ENCODE measurements at regions not wholly inside any gene's neighbourhood (a gene's known extent, or its start where the extent isn't known, plus 50 kb on each side); places are given as distances from the start of the nearest gene placed in this dataset.

DNA sequence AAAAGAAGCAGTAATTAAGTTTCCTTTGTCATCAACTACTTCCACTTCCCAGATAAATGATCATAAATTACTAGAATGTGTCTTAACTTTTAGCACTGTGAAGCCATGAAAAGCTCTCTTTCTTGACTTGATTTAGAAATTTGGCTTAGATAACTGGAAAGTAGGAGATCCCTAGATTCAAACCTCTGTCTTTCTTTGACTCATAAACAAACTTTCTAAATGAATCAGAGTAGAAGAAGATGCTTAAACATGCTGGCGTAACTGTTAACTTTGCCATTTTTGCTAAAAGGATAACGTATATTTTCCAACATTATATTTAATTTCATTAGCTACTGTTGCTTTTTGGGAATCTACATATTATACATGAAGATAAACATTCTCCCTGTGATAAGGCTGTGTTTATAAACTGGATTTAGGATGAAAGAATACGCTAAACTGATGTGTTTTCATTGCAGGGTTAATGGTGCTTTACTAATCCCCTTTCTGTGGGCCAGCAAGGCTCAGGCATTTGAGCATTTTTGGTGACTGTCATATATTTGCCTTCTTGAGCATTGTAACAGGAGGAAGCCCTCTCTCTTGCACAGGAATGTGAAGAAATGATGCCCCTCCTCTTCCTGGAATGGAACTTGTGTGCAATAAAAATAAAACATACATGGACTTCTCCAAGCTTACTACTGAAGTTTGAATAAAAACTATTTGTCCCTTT, 301.4 kb downstream of the BMP4 start (continued):
- TF ChIP-seq SAP30 (IDR thresholded peaks at IDR 0.05; ENCODE audit: insufficient read depth, insufficient replicate concordance, low read length) (no peak), MAFK (IDR thresholded peaks at IDR 0.05; ENCODE audit: low read depth, low read length) (no peak)

Measured in H1 (cell line).